NCI-H146 treated with DMSO at 0.1 percent for 48 hours (cell line): ENCODE measurements at regions not wholly inside any gene's neighbourhood (a gene's known extent, or its start where the extent isn't known, plus 50 kb on each side); places are given as distances from the start of the nearest gene placed in this dataset.

ENCODE experiments used
- DNase-seq: peaks from one replicate; lab custom pipeline; 2025; ENCODE audit not compliant: unreplicated experiment; lab: John Stamatoyannopoulos, UW

- peak; percentile 35 for DNase-seq
Observed at GRCh38 chr6:48290595-48290994, 179.6 kb upstream of the PTCHD4 start.

DNA sequence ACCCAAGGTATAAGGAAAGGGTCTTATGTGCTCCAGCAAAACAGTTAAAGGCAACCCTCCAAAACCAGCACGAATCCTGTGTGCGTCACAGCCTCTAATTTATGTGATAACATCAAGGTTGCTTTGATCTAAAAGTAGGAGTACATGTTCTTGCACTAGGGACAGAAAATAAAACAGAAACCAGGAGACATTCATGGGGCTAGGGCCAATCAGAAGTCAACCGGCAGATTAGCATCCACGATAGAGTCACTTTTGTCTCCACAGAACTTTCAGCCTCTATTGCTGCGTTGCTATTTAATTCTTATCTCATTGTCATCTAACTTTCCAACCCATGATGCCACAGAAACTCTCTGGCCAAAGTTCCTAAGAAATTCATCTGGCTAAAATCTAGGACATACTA is 178.8 kb upstream of the PTCHD4 start:
- no peak for DNase-seq

DNA sequence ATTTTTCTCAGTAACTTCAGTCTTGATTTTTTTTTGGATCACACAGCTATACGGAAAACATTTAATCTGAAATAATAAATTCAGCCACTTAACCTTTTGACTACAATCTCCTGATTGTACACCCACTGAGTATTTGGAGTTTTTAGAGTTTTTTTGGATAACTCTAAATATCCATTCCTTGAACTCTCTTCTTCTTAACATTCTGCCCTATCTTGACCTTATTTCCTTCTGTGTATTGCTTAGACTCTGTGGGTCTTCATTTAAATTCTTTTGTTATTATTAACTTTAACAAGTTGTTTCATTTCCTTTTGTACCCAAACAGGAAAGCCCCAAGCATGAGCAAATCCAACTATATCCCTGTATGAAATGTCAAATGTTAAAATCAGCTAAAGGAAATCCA is 170.2 kb upstream of the PTCHD4 start:
- no peak for DNase-seq

DNA sequence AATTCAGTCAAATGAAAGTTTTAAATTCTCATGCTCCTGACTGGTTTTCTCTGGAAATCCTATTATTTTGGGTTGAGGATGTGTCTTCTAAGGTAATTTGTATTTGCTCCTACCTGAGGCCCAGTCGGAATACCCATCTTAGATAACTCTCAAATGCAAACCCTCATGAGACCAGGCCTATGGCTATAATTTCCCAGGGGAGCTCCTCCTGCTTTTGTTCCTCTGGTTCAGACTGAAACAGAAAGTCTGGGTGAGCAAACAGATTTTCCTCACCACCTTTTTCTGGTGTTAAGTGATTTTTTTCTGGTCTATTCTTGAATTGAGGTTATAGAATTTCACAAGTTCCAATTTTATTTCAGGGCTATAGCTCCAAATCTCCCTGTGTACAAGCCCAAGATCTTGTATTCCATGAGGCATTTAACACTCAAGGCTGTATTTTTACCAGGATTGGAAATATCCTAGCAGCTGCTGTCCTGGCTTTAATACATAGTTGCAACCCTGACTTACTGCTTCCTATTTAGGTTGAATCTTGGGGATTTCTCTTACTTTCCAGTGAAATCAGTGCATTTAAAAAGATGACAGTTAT is 169.1 kb upstream of the PTCHD4 start:
- no peak for DNase-seq

GRCh38 chr6:48278261-48278660 is 167.3 kb upstream of the PTCHD4 start:
- DNase-seq = no peak

- no peak for DNase-seq
Observed at GRCh38 chr6:48272518-48272917, 161.5 kb upstream of the PTCHD4 start.

DNA sequence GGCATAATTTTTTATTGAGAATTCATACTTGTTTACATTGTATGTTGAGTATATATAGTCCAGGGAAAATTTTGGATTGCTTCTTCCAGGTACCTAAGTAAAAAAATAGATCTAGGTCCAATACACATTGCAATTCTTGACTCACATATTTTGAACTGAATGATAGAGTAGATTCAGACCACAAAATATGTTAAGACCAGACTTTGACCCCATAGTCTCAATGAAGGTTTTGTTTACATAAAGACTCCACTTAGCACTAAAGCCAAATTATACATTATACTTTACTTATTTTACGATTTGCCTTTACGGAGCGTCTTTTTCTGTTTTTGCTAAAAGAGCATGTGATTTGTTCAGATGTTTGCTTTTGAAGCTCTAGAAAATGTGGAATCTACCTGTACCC is 144.1 kb upstream of the PTCHD4 start:
- no peak for DNase-seq

GRCh38 chr6:48249071-48249470 is 138.1 kb upstream of the PTCHD4 start:
- no peak for DNase-seq

DNA sequence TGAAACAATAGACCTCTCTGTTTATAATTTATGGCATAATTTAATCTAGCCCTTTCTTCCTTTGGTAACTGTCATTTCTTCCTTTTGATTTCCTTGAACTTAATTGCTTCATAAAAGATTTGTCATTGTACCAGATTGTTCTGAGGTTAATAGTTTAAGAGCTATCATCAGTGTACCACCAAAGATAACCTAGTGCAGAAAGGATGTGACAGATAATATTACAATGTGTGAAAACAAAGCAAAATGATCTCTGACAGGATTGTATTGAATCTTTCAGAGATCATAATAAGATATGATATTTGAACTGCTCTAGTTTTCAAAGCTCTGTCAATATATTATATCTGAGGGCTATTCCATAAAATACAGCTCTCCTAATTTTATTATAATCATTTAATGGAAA is 132.1 kb upstream of the PTCHD4 start:
- no peak for DNase-seq

DNA sequence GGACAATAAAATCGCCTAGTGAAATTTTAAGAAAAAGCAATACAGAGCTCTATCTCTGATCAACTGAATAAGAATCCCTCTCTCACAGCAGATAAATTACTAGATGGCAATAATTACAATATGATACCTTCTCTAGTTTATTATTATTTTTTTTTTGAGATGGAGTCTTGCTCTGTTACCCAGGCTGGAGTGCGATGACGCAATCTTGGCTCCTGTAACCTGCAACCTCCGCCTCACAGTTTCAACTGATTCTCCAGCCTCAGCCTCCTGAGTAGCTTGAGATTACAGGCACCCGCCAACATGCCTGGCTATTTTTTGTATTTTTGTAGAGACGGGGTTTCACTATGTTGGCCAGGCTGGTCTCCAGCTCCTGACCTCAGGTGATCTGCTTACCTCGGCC is 129.3 kb upstream of the PTCHD4 start:
- DNase-seq = no peak

DNA sequence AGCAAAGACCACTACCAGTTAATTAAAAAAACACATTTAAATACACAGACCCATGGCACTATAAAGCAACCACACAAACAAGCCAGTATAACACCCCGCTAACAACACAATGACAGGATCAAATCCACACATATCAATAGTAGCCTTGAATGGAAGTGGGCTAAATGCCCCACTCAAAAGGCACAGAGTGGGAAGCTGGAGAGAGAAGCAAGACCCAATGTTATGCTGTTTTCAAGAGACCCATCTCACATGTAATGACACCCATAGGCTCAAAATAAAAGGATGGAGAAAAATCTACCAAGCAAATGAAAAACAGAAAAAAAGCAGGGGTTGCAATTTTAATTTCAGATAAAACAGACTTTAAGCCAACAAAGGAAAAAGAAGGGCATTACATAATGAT is 125.4 kb upstream of the PTCHD4 start:
- DNase-seq = no peak

- no peak for DNase-seq
Observed at GRCh38 chr6:48233063-48233462, 122.1 kb upstream of the PTCHD4 start.

DNA sequence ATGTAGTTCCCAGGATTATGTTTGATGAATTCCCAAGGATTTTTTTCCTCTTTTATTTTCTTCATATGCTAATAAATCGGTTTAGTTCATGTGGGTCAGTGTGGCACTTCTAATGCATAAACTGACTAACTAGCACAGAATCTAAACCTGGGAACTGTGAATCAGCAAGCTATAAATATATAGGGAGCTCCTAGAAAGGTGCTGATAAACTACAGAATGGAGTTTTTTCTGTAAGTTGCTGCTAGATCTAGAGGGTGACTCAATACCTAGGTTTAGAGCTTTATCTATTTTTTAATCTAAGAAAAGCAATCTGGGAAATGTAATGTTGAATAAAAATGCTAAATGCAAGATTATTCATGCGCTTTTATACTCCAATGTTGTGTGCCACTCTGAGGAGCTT is 118.8 kb upstream of the PTCHD4 start:
- no peak for DNase-seq

- DNase-seq = no peak
Observed at GRCh38 chr6:48222241-48222640, 111.2 kb upstream of the PTCHD4 start.

DNA sequence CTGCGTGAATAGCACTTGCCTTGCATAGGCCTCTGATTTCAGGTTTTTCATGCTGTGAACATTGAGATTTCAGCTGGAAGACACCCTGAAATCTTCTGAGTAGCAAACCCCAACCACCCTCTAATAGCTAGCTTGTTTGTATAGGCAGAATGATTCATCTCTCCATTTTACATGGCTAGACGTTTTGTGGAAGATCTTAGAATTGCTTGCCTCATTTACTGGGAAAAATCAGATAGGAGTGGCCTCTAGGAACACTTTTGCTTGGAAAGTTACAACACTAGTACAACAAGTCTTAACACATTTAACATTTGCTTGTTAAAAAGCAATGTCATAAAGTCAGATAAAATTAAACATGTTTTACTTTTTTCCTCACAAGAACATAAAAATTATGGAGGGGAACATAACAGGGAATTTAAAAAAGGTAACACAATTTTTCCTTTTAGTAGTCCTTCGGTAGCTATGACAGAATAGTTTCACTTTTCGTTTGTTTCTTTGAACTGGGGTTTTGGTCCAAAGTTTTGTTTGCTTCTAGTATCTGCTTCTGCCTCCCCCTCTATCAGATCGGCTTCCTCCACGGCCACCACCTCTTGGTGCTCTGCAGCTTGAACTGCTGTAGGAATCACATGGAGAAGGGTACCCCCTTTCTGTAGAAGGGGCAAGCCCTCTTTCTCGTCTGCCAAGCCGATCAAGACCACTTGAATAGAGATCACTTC is 102.2 kb upstream of the PTCHD4 start:
- DNase-seq = no peak

- DNase-seq = no peak
Observed at GRCh38 chr6:48212501-48212900, 101.5 kb upstream of the PTCHD4 start.

DNA sequence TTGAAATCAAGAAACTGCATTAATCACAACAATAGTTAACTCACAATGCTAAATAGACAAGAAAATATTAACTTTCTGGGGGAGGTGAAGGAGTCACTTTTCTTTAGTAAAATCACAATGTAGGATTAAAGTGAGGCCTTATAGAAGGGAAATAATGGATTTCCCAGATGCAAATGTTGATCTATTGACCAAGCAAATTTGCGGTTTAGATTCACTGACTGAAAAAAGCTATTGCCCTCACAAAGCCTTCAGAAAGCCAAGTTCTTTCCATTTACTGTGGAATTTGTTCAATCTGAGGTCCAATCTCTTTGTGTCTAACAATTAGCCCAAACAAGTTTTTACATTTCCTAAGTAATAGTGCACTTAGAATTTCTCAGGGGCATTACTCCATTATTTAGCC is 95.1 kb upstream of the PTCHD4 start:
- no peak for DNase-seq

DNA sequence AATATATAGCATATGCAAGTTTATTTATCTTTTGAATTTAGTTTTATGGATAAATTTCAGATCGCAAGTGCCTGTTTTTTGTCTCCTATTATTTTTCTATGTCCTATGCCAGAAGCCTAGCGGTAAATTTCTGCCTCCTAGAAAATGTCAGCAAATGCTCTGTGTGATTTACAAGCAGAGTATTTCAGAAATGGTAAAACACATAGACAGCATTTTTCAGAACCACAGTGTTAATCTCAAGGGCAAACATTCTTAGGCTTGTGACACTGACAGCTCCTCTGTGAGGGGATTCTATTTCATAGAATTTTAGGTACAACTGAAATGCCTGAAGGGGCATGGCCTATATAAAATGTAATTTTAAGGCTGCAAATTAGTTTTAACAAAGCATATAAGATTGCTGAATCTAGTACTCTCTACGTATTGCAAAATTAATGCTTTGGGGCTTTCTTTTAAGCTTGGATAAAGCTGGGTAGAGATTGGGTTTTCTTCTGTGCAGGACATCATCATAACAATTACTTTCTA is 89.9 kb upstream of the PTCHD4 start:
- DNase-seq = no peak

DNA sequence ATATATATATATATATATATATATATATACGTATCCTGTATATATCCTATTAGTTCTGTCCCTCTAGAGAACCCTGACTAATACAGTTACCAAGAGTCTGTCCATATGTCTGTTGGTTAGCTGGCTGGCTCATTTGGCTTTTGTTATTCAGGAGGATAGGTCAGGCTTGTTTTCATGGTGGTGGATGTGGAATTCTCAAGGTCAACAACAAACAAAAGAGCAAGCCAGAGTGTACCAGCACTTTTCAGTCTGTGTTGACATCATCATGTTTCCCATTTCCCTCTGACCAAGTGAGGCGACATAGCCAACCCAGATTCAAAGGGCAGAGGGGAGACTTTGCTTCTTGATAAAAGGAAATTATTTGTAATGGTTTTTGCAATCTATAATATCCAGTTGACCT is 88.5 kb upstream of the PTCHD4 start:
- no peak for DNase-seq

GRCh38 chr6:48197941-48198340 is 86.9 kb upstream of the PTCHD4 start:
- DNase-seq = no peak

DNA sequence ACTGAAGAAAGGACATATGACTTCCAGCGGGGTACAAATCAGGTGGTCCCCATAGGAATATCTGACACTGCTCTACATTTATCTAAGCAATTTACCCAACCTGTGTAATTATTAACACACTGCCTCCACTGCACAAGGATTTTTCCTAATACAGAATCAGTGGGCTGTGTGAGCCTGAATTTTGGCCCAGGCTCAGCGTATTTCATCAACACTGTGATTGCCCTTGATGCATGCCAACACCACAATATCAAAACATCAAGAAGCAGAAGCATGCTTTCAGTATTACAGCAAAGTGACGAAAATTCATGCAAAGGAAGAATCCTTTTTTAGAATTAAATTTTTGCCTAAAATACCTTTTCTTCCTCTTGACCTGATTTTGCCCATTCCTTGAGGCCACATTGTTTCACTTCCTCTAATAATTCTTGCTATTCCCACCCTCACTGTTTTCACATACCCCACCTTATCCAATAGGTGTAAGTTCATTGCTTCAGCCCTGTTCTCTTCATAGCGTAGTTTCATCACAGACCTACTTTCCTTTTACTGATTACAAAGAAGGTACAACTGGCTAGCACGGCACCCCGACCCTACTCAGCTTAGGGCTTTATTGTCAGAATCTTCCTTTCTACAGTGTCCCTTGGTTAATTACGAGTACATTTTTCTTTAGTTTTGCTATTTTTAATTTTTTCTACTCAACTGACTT is 83.7 kb upstream of the PTCHD4 start:
- DNase-seq = peak; percentile 96

DNA sequence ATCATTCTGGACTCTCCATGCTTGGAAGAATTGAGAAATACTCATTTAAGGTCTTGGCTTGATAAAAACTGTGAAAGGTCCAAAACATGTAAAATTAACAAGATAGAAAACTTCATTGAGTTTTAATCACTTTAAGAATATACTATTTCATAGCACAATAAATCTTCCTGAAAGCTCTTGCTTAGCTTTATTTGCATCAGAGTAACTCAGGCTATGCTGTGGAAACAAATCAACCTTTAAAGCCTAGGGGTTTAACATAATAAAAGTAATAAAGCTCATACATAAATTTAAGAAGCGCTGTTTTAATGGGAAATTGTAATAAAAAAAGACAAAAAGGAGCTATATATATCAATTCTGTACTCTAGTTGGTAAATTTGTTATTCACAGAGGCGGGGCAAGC is 77.2 kb upstream of the PTCHD4 start:
- no peak for DNase-seq
